Right atrium auricular region (tissue), 2 donors: ENCODE measurements at regions not wholly inside any gene's neighbourhood (a gene's known extent, or its start where the extent isn't known, plus 50 kb on each side); places are given as distances from the start of the nearest gene placed in this dataset.

ENCODE experiments used
- DNase-seq: peaks from one replicate; pipeline ENCODE4 v3.0.0-alpha.2; 2019; ENCODE audit warnings: low spot score
- H3K27ac ChIP-seq, 2 donors: fragments of 200-600 bp; sonication (generic); 1 replicate in 1 of 2; 2 replicates in 1 of 2; pipeline ENCODE4 v1.5.1; 2016 to 2019
- H3K27me3 ChIP-seq, 2 donors: fragments of 200-600 bp; sonication (generic); one replicate each; pipeline versions ENCODE4 v1.5.1 to v1.6.0; 2017 to 2019
- H3K36me3 ChIP-seq: fragments of 200-600 bp; sonication (generic); one replicate; pipeline ENCODE4 v1.5.1; 2016
- H3K4me1 ChIP-seq, 2 donors: fragments of 200-600 bp; sonication (generic); one replicate each; pipeline versions ENCODE4 v1.5.1 to v1.6.0; 2017 to 2019
- H3K4me3 ChIP-seq, 2 donors: fragments of 200-600 bp; sonication (generic); 1 replicate in 1 of 2; 2 replicates in 1 of 2; pipeline ENCODE4 v1.5.1; 2017 to 2019; ENCODE audit warnings: mild to moderate bottlenecking in 1 of 2, moderate library complexity in 1 of 2
- H3K9me3 ChIP-seq, 2 donors: fragments of 200-600 bp; sonication (generic); one replicate each; pipeline ENCODE4 v1.5.1; 2019
- CTCF ChIP-seq, 2 donors: fragments of 200-600 bp; sonication (generic); IDR thresholded peaks; one replicate each; pipeline ENCODE4 v1.5.1; 2019; ENCODE audit warnings: antibody characterized with exemption in 2 of 2

DNA sequence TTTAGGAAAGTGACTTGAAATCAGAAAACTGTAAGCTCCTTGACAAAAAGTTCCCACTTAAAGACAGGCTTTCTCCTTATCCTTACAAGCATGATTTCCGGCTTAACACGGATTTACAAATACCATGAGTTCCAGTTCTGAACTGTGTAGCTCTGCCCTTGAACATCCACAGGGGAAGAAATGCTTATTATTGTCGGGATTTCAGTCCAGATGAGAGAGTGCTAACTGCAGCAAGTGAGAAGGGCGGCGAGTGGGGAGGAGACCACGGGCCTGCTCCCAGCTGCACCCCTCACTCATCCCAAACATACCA, 73.1 kb downstream of the LRRC30 start:
- no peak for TF ChIP-seq CTCF (IDR thresholded peaks at IDR 0.05)
- Histone ChIP-seq H3K4me3 (no peak overlapping the region), H3K27me3 (no peaks in the 10 kb centered on the region), H3K36me3 (no peaks in the 10 kb centered on the region), H3K27ac (no peak overlapping the region), H3K4me1 (peaks cover 0 to 3% of the 10 kb centered on the region in 2 donors), H3K9me3 (peaks cover 0 to 21% of the 10 kb centered on the region in 2 donors)
- no peak for DNase-seq

DNA sequence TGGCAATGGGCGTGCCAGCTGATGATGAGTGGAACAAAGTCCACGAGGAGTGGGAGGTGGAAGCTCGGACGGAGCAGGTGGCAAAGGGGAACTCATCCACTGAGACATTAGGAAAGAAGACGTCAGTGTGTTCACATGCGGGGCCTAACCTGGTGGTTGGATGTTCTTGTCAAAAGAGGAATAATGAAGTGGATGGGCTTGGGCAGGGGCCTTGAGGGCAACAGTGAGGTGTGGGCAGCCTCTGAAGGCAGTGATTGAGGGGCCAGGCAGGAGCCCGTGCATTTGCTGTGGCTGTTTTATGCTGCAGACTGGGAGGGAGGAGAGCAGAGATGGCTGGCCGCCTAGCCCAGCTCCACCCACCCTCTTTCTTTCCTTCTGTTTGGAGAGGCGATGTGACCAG, 74.5 kb downstream of the LRRC30 start:
- H3K9me3 ChIP-seq, result peaks cover 0 to 7% of the 10 kb centered on the region in 2 donors
- H3K27ac ChIP-seq, result no peak overlapping the region
- peaks cover 0 to 3% of the 10 kb centered on the region in 2 donors for H3K4me1 ChIP-seq
- no peaks in the 10 kb centered on the region for H3K27me3 ChIP-seq
- H3K4me3 ChIP-seq, result no peak overlapping the region
- no peak for TF ChIP-seq CTCF (IDR thresholded peaks at IDR 0.05)
- no peak for DNase-seq
- H3K36me3 ChIP-seq, result no peaks in the 10 kb centered on the region

DNA sequence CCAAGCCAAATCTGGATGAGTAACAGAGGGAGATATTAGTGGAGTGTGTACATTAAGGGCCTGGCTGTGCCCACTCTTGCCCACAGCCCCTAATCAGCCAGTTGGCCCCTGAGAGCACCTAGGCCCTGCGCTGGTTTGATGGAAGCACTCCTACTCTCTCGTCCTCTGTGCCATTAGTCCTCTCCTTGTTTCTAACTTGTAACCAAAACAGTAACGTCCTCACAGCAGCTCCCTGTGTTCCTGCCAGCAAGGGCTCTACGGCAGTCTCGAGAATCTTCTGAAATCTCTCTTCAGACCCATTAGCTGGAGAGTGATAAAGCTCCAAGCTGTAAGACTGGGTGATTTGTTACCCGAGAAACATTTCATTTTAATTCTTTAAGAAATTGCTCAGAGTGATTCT, 76.1 kb downstream of the LRRC30 start:
- no peak for TF ChIP-seq CTCF (IDR thresholded peaks at IDR 0.05)
- Histone ChIP-seq H3K4me3 (no peak overlapping the region), H3K27me3 (no peaks in the 10 kb centered on the region), H3K4me1 (peaks cover 0 to 3% of the 10 kb centered on the region in 2 donors), H3K27ac (no peak overlapping the region), H3K9me3 (no peaks in the 10 kb centered on the region), H3K36me3 (no peaks in the 10 kb centered on the region)
- peak; percentile 56 for DNase-seq

- H3K36me3 ChIP-seq, result no peaks in the 10 kb centered on the region
- H3K27me3 ChIP-seq, result no peaks in the 10 kb centered on the region
- peak; percentile 28 for DNase-seq
- peaks cover 0 to under 1% of the 10 kb centered on the region in 2 donors for H3K9me3 ChIP-seq
- H3K4me3 ChIP-seq, result no peak overlapping the region
- TF ChIP-seq CTCF (IDR thresholded peaks at IDR 0.05), result no peak
- peaks cover 0 to 3% of the 10 kb centered on the region in 2 donors for H3K4me1 ChIP-seq
- H3K27ac ChIP-seq, result no peak overlapping the region
Measured at GRCh38 chr18:7307526-7307925, 76.6 kb downstream of the LRRC30 start.

GRCh38 chr18:7317804-7318231, 86.9 kb downstream of the LRRC30 start:
- Histone ChIP-seq H3K27ac (no peak overlapping the region), H3K4me1 (no peaks in the 10 kb centered on the region), H3K36me3 (no peaks in the 10 kb centered on the region), H3K27me3 (no peaks in the 10 kb centered on the region), H3K4me3 (no peak overlapping the region), H3K9me3 (peaks cover 0 to 5% of the 10 kb centered on the region in 2 donors)
- DNase-seq, result peak; percentile 49
- TF ChIP-seq CTCF (IDR thresholded peaks at IDR 0.05), result no peak

GRCh38 chr18:7319161-7319560, 88.3 kb downstream of the LRRC30 start:
- H3K9me3 ChIP-seq, result no peaks in the 10 kb centered on the region
- no peak overlapping the region for H3K27ac ChIP-seq
- DNase-seq, result peak; percentile 26
- H3K36me3 ChIP-seq, result no peaks in the 10 kb centered on the region
- no peaks in the 10 kb centered on the region for H3K4me1 ChIP-seq
- H3K4me3 ChIP-seq, result no peak overlapping the region
- TF ChIP-seq CTCF (IDR thresholded peaks at IDR 0.05), result no peak
- H3K27me3 ChIP-seq, result no peaks in the 10 kb centered on the region
